ENCODE measurements at regions not wholly inside any gene's neighbourhood (a gene's known extent, or its start where the extent isn't known, plus 50 kb on each side); places are given as distances from the start of the nearest gene placed in this dataset.

DNA sequence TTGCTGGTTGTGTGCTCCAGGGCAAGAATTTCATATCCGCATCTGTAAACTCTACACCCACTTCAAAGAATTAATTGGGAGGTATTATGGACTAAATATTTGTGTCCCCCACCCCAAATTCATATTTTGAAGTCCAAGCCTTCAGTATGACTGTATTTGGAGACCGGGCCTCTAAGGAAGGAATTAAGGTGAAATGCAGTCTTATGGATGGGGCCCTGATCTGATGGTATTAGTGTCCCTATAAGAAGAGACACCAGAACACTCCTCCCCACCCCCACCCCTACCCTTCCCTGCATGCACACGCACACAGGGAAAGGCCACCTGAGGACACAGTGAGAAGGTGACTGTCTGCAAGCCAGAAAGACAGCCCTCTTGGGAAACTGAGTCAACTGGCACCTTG is 332.4 kb downstream of the RPS6KC1 start:
- no peak for DNase-seq (ENCODE audit: low read depth)
- H3K4me3 ChIP-seq (ENCODE audit: low read depth, low read length), result no peak overlapping the region
- TF ChIP-seq, protein P1, sequence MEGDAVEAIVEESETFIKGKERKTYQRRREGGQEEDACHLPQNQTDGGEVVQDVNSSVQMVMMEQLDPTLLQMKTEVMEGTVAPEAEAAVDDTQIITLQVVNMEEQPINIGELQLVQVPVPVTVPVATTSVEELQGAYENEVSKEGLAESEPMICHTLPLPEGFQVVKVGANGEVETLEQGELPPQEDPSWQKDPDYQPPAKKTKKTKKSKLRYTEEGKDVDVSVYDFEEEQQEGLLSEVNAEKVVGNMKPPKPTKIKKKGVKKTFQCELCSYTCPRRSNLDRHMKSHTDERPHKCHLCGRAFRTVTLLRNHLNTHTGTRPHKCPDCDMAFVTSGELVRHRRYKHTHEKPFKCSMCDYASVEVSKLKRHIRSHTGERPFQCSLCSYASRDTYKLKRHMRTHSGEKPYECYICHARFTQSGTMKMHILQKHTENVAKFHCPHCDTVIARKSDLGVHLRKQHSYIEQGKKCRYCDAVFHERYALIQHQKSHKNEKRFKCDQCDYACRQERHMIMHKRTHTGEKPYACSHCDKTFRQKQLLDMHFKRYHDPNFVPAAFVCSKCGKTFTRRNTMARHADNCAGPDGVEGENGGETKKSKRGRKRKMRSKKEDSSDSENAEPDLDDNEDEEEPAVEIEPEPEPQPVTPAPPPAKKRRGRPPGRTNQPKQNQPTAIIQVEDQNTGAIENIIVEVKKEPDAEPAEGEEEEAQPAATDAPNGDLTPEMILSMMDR (IDR thresholded peaks at IDR 0.05; ENCODE audit: insufficient read depth, low read depth, low read length), result no peak

DNA sequence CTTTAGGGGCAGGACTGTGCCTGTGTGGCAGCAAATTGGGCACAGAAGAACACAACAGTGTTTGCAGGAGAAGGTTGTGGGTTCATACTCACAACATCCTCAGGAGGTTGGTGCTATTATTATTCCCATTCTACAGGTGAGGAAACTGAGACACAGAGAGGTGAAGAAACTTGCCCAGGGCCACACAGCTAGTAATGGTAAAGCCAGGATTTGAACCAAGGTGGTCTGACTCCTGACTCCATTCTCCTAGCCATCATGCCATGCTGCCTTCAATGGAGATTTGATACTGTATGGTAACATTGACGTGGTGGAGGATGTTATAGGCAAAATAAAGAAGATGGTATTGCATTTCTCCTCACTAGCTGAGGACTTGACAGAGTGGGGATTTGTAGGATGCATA is 334.2 kb downstream of the RPS6KC1 start:
- no peak overlapping the region for H3K4me3 ChIP-seq (ENCODE audit: low read depth, low read length)
- DNase-seq (ENCODE audit: low read depth), result no peak
- TF ChIP-seq, protein P1 (IDR thresholded peaks at IDR 0.05; ENCODE audit: insufficient read depth, low read depth, low read length), result no peak

DNA sequence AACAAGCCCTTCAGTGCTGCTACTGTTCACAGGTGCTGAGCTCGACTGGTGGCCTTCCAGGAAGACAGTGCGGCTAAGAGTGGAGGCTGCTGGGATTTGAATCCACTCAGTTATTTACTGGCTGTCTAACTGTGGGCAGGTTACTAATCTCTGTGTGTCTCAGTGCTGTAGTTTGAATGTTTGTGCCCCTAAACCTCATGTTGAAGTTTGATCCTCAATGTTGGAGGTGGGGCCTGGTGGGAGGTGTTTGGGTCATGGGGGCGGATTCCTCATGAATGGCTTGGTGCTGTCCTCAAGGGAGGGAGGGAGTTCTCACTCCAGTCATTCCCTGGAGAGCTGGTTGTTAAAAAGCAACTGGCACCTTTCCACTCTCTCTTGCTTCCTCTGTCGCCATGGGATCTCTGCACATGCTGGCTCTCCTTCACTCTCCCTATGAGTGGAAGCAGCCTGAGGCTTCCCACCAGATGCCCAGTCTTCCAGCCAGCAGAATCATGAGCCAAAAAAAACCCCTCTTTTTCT is 334.8 kb downstream of the RPS6KC1 start:
- no peak overlapping the region for H3K4me3 ChIP-seq (ENCODE audit: low read depth, low read length)
- DNase-seq (ENCODE audit: low read depth), result no peak
- TF ChIP-seq, protein P1 (IDR thresholded peaks at IDR 0.05; ENCODE audit: insufficient read depth, low read depth, low read length), result no peak

DNA sequence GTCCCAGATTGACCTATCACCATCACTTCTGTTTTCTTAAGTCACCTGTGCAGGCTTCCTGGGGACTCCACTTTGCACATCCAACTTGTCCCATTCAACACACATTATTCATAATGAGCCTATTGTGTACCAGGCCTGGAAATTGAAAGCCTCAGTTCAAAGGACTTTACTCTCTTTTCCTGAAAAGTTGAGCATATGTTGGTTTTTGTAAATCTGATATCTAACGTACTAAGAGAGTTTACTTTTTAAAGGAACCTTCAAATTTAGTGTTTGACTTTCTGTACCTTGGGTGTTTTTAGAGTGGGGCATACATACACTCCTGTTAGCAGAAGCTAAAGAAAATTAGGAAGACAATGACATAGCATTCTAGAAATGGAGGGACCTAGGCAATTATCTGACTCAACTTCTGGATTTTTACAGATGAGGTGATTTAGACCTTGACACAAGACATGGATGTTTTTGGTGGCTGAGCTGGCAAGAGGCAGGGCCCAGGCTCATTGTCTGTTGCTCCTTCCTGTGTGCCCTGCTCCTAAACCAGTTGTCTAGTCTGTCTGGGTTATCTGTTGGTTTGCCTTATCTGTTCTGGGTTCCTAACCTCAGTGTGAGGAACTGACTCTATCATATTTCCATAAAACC is 336.5 kb downstream of the RPS6KC1 start:
- TF ChIP-seq, protein P1 (IDR thresholded peaks at IDR 0.05; ENCODE audit: insufficient read depth, low read depth, low read length), result no peak
- no peak for DNase-seq (ENCODE audit: low read depth)
- H3K4me3 ChIP-seq (ENCODE audit: low read depth, low read length), result no peak overlapping the region

DNA sequence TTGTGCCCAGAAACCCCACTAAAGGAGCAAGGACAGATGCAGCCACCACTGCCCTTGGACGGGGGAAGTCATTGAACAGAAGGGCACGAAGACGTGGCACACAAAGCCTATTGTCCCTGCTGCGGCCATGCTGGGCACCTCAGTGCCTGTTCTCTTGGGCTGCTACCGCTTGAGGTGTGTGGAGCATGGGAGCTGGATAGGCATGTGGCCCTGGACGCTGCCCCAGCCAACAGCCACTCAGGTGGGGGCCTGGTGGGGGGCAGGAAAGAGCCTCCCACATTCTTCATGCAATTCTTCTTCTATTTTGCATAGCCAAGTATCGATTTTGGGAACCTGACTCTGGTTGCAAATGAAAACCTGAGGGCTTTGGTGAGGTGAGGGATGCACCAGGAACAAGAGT is 337.2 kb downstream of the RPS6KC1 start:
- TF ChIP-seq, protein P1 (IDR thresholded peaks at IDR 0.05; ENCODE audit: insufficient read depth, low read depth, low read length), result no peak
- no peak overlapping the region for H3K4me3 ChIP-seq (ENCODE audit: low read depth, low read length)
- DNase-seq (ENCODE audit: low read depth), result no peak

DNA sequence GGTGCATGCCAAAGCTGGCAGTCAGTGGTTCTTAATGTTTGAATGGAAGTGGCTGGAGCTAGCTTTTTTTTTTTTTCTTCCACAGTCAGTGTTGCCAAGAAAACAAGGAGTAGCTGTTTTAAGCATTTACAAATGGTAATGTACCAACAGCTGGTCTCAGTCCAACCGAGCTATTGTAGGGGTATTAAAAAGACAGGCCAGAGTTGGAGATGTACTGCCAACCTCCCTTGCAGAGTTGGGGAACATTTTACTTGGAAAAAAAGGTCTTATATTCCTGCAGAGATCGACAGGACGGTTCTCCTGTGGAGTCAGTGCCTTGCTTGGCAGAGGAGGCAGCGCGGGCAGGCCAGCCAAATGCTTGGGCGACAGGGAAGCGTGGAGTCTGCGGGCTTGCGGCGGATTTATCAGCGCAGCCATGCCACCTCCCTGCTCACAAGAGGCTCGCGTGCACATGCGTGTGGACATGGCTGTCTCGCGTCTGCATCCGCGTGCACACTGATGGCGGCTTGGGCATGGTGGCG is 338.1 kb downstream of the RPS6KC1 start:
- TF ChIP-seq, protein P1 (IDR thresholded peaks at IDR 0.05; ENCODE audit: insufficient read depth, low read depth, low read length), result no peak
- DNase-seq (ENCODE audit: low read depth), result no peak
- no peak overlapping the region for H3K4me3 ChIP-seq (ENCODE audit: low read depth, low read length)
